Endothelial cell of umbilical vein (primary cell): ENCODE measurements at regions not wholly inside any gene's neighbourhood (a gene's known extent, or its start where the extent isn't known, plus 50 kb on each side); places are given as distances from the start of the nearest gene placed in this dataset.

Source experiments
- BruUV-seq: library from RNA; stranded (reverse); fragments of 400-500 nt; replicated peaks from 2 replicates; lab custom pipeline; 2021; lab: Mats Ljungman, UMichigan
- CTCF ChIA-PET: fragments of 300-600, 350-600 bp; sonication (Branson Sonifier 250); formaldehyde crosslinking; loops from one replicate; lab custom pipeline; 2021; ENCODE audit warnings: antibody characterized with exemption, inconsistent platforms; lab: Charles Lee
- POLR2A ChIA-PET: fragments of 300-600, 350-600 bp; sonication (Branson Sonifier 250); formaldehyde crosslinking; loops from one replicate; lab custom pipeline; 2021; ENCODE audit warnings: antibody characterized with exemption, inconsistent platforms; lab: Charles Lee
- DNase-seq: peaks from one replicate; pipeline ENCODE4 v3.0.0-alpha.2; 2011; ENCODE audit warnings: low read depth, low spot score
- FAIRE-seq: peaks from 2 replicates; lab custom pipeline; 2011; peaks lifted over from hg19 to GRCh38; lab: Jason Lieb, UNC
- H2AFZ ChIP-seq: 2 replicates; pipeline ENCODE4 v1.6.0; 2012; ENCODE audit warnings: low read depth, low read length, control low read depth, inconsistent platforms
- H3K27ac ChIP-seq: 2 replicates; pipeline ENCODE4 v1.5.1; 2011; ENCODE audit warnings: low read depth, mild to moderate bottlenecking, control low read depth, low read length, moderate library complexity; ENCODE audit not compliant: insufficient read depth
- H3K27me3 ChIP-seq, 2 experiments: 2 replicates each; pipeline versions ENCODE4 v1.6.0 to v1.6.1; 2011; ENCODE audit warnings: low read length in 2 of 2, mixed read lengths in 1 of 2; ENCODE audit not compliant: control insufficient read depth in 2 of 2, insufficient read depth in 2 of 2
- H3K36me3 ChIP-seq, 2 experiments: 2 replicates in 1 of 2; 3 replicates in 1 of 2; pipeline ENCODE4 v1.5.1; 2011; ENCODE audit warnings: low read length in 2 of 2, mild to moderate bottlenecking in 1 of 2, moderate library complexity in 1 of 2; ENCODE audit not compliant: control insufficient read depth in 2 of 2, insufficient read depth in 2 of 2; ENCODE audit errors: extremely low read depth in 1 of 2
- H3K4me1 ChIP-seq: 3 replicates; pipeline ENCODE4 v1.5.1; 2011; ENCODE audit warnings: mild to moderate bottlenecking, low read length; ENCODE audit not compliant: control insufficient read depth, insufficient read depth; ENCODE audit errors: extremely low read depth
- H3K4me2 ChIP-seq: 2 replicates; pipeline ENCODE4 v1.6.1; 2011; ENCODE audit warnings: low read length, control low read depth, mixed read lengths; ENCODE audit not compliant: insufficient read depth
- H3K4me3 ChIP-seq, 3 experiments: fragments of 200-600 bp in 1 of 3; sonication (generic), shearing (Covaris generic) in 1 of 3; replicated peaks in 1 of 3; 2 replicates each; pipeline ENCODE4 v1.5.1; 2011 to 2016; ENCODE audit warnings: control low read depth in 3 of 3, low read length in 3 of 3, mild to moderate bottlenecking in 2 of 3, inconsistent platforms in 1 of 3, low read depth in 1 of 3, moderate library complexity in 1 of 3; ENCODE audit not compliant: insufficient read depth in 1 of 3
- H3K79me2 ChIP-seq: 2 replicates; pipeline ENCODE4 v1.6.0; 2012; ENCODE audit warnings: low read length, inconsistent platforms; ENCODE audit not compliant: control insufficient read depth, insufficient read depth
- H3K9ac ChIP-seq: replicated peaks from 2 replicates; pipeline ENCODE3; 2011; ENCODE audit warnings: low read length, control low read depth; ENCODE audit not compliant: insufficient read depth; ENCODE audit errors: extremely low read depth
- H3K9me1 ChIP-seq: replicated peaks from 3 replicates; pipeline ENCODE4 v1.6.0; 2011; ENCODE audit warnings: mild to moderate bottlenecking, low read length; ENCODE audit not compliant: control insufficient read depth, insufficient read depth; ENCODE audit errors: extremely low read depth
- H3K9me3 ChIP-seq: replicated peaks from 2 replicates; pipeline ENCODE4 v1.5.1; 2012; ENCODE audit warnings: low read length, inconsistent platforms; ENCODE audit not compliant: control insufficient read depth, insufficient read depth
- H4K20me1 ChIP-seq: replicated peaks from 2 replicates; pipeline ENCODE3; 2011; ENCODE audit warnings: mild to moderate bottlenecking, low read length; ENCODE audit not compliant: control insufficient read depth, insufficient read depth; ENCODE audit errors: extremely low read depth
- EZH2 ChIP-seq: IDR thresholded peaks from 2 replicates; pipeline ENCODE4 v1.6.1; 2012; ENCODE audit warnings: borderline replicate concordance, low read depth, mild to moderate bottlenecking, moderate library complexity, low read length, inconsistent platforms; ENCODE audit not compliant: severe bottlenecking
- FOS ChIP-seq: IDR thresholded peaks from 2 replicates; pipeline ENCODE4 v1.6.1; 2011; ENCODE audit warnings: mild to moderate bottlenecking, low read length, moderate library complexity, borderline replicate concordance; ENCODE audit not compliant: insufficient read depth
- GATA2 ChIP-seq: IDR thresholded peaks from 2 replicates; pipeline ENCODE4 v1.7.0; 2011; ENCODE audit warnings: low read depth, mild to moderate bottlenecking, moderate library complexity, mixed read lengths, low read length; ENCODE audit not compliant: insufficient read length, insufficient read depth
- JUN ChIP-seq: IDR thresholded peaks from 2 replicates; pipeline ENCODE4 v1.6.1; 2011; ENCODE audit warnings: borderline replicate concordance, low read depth; ENCODE audit not compliant: insufficient read length, insufficient read depth
- MYC ChIP-seq: IDR thresholded peaks from one replicate; pipeline ENCODE4 v1.6.1; 2011; ENCODE audit warnings: mild to moderate bottlenecking, low read depth, low read length
- POLR2A ChIP-seq: IDR thresholded peaks from 2 replicates; pipeline ENCODE4 v1.6.1; 2012; ENCODE audit warnings: low read depth, mild to moderate bottlenecking, control low read depth, low read length
- POLR2AphosphoS5 ChIP-seq: IDR thresholded peaks from 2 replicates; pipeline ENCODE4 v1.6.1; 2012; ENCODE audit warnings: low read depth, mild to moderate bottlenecking, control low read depth, low read length, moderate library complexity; ENCODE audit not compliant: insufficient read depth
- dilution Hi-C: fragments of 300-500 bp; cut with MboI; formaldehyde crosslinking; loops from one replicate; pipeline ENCODE4 v1.15.0; 2019; ENCODE audit warnings: low sequenced_read_pairs; ENCODE audit not compliant: extremely low pct_ligation_motif_present
- intact Hi-C: fragments of 100-400 bp; cut with micrococcal nuclease; formaldehyde crosslinking; loops from one replicate; pipeline ENCODE4 v1.10.0; 2022
- TF ChIP-seq, protein P1 (sequence below): IDR thresholded peaks from 2 replicates; pipeline ENCODE4 v1.6.1; 2011; ENCODE audit not compliant: insufficient read depth, insufficient read length
- TF ChIP-seq, protein P2 (sequence below), 2 donors: IDR thresholded peaks; 1 replicate in 1 of 2; 2 replicates in 1 of 2; pipeline ENCODE4 v1.5.1; 2011; ENCODE audit warnings: low read length in 2 of 2, mild to moderate bottlenecking in 2 of 2, moderate library complexity in 2 of 2, control low read depth in 1 of 2, inconsistent platforms in 1 of 2, low read depth in 1 of 2; ENCODE audit not compliant: insufficient read depth in 1 of 2; ENCODE audit errors: extremely low read depth in 1 of 2

DNA sequence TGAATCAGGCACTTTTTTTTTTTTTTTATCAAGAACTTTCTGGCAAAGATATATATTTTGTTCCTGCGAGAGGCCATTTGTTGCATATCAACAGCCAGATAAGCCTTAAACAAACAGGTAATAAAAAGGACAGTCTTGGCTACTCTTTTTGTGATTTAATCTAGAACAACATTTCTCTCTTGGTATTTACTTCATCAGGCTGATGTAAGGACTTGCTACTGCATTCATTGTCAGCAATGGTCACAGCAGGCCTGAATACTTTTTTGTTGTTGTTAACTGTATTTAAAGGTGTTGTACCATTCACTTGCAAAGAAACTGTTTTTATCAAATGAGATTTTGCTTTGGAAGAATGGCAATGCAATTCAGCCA lies 683.8 kb downstream of the IRS1 start:
- Histone ChIP-seq H2AFZ (no peak overlapping the region), H3K79me2 (no peaks in the 10 kb centered on the region), H3K9me1 (no peaks in the 10 kb centered on the region), H3K9me3 (no peaks in the 10 kb centered on the region), H3K9ac (no peak overlapping the region), H4K20me1 (no peaks in the 10 kb centered on the region), H3K4me3 (no peak overlapping the region), H3K36me3 (no peaks in the 10 kb centered on the region), H3K4me1 (peaks cover 5% of the 10 kb centered on the region), H3K27ac (no peak overlapping the region), H3K4me2 (no peak overlapping the region), H3K27me3 (no peaks in the 10 kb centered on the region)
- peak; percentile 37 for TF ChIP-seq GATA2
- TF ChIP-seq, protein P1, sequence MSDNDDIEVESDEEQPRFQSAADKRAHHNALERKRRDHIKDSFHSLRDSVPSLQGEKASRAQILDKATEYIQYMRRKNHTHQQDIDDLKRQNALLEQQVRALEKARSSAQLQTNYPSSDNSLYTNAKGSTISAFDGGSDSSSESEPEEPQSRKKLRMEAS = no peak
- ChIA-PET POLR2A (no interaction called here), CTCF (no interaction called here)
- intact Hi-C loops = loop anchor here (2.0 to 5.0 kb wide), 2 partner anchors 67 to 536 kb away; no protein-coding TSS in a partner anchor
- DNase-seq = no peak
- dilution Hi-C loops = no loop called here
- FAIRE-seq = no peak
- no TSS peak for BruUV-seq

DNA sequence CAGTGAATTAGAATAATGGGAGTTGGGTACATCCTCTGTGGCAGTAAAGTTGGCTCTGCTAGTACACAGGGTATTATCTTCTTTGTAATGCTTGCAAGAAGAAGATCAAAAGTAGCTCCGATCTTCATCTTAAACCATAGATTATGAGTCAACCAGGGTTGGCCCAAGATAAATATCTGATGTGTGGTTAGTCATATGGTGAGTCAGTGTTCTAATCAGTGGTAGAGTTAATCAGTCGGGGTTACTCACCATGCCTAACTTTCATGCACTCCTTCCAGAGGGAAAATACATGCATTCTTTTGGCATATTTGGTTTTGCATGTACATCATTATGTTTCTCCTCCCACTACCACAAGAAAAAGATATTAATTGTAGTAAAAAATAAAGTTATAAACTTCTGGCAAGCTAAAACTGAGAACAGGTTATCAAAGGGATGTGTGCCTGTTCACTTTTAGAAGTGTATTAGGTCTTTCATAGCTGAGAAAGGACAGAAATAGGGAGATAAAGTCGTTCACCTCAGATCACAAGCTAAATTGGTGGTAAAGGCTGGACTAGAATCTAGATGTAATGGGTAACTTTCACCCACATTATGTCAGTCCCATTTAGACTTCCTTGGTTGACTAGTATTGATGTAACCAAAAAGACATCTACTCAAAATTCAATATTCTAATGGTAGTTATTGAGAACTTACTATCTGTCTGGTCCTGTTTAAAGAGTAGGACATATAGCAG lies 684.4 kb downstream of the IRS1 start:
- peaks cover 5% of the 10 kb centered on the region for H3K4me1 ChIP-seq
- TF ChIP-seq, protein P2, sequence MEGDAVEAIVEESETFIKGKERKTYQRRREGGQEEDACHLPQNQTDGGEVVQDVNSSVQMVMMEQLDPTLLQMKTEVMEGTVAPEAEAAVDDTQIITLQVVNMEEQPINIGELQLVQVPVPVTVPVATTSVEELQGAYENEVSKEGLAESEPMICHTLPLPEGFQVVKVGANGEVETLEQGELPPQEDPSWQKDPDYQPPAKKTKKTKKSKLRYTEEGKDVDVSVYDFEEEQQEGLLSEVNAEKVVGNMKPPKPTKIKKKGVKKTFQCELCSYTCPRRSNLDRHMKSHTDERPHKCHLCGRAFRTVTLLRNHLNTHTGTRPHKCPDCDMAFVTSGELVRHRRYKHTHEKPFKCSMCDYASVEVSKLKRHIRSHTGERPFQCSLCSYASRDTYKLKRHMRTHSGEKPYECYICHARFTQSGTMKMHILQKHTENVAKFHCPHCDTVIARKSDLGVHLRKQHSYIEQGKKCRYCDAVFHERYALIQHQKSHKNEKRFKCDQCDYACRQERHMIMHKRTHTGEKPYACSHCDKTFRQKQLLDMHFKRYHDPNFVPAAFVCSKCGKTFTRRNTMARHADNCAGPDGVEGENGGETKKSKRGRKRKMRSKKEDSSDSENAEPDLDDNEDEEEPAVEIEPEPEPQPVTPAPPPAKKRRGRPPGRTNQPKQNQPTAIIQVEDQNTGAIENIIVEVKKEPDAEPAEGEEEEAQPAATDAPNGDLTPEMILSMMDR (IDR thresholded peaks at IDR 0.05; ENCODE audit: extremely low read depth in 1 of 2, insufficient read depth in 1 of 2, low read depth in 1 of 2, low read length in 2 of 2) = no peak
- TF ChIP-seq MYC = no peak
- TF ChIP-seq POLR2A = no peak
- TF ChIP-seq JUN = peak; percentile 64
- TF ChIP-seq, protein P1 = no peak
- TF ChIP-seq FOS = peak; percentile 99
- peak; percentile 62 for TF ChIP-seq POLR2AphosphoS5
- no peak for TF ChIP-seq EZH2
- TF ChIP-seq GATA2 = peak; percentile 98
- H3K4me3 ChIP-seq = no peak overlapping the region
- TSS peak; percentile 21 for BruUV-seq
- dilution Hi-C loops = no loop called here
- H3K36me3 ChIP-seq = no peaks in the 10 kb centered on the region
- no peaks in the 10 kb centered on the region for H3K9me1 ChIP-seq
- no peaks in the 10 kb centered on the region for H3K79me2 ChIP-seq
- intact Hi-C loops = loop anchor here (2.0 to 5.0 kb wide), 2 partner anchors 66 to 537 kb away; no protein-coding TSS in a partner anchor
- H2AFZ ChIP-seq = no peak overlapping the region
- CTCF ChIA-PET = interaction anchor here (1.0 kb wide), 1 partner anchor 362 kb away, joined by 5 read pairs; no protein-coding TSS in a partner anchor
- POLR2A ChIA-PET = no interaction called here
- H3K4me2 ChIP-seq = no peak overlapping the region
- no peaks in the 10 kb centered on the region for H3K9me3 ChIP-seq
- no peak overlapping the region for H3K9ac ChIP-seq
- H4K20me1 ChIP-seq = no peaks in the 10 kb centered on the region
- H3K27ac ChIP-seq = no peak overlapping the region
- FAIRE-seq (peak; percentile 79), DNase-seq (peak; percentile 51)
- H3K27me3 ChIP-seq = no peaks in the 10 kb centered on the region
